Ovary (tissue), 7 donors: ENCODE measurements at regions not wholly inside any gene's neighbourhood (a gene's known extent, or its start where the extent isn't known, plus 50 kb on each side); places are given as distances from the start of the nearest gene placed in this dataset.

ENCODE experiments used
- DNase-seq, 5 donors: peaks; one replicate each; pipeline ENCODE4 v3.0.0-alpha.2; 2019 to 2020
- H3K27ac ChIP-seq, 2 donors: fragments of 200-600 bp; one replicate each; pipeline versions ENCODE4 v1.5.1 to v1.8.0; 2019 to 2022
- H3K27me3 ChIP-seq: fragments of 200-600 bp; one replicate; pipeline ENCODE4 v1.8.0; 2022
- H3K36me3 ChIP-seq: fragments of 200-600 bp; sonication (generic); one replicate; pipeline ENCODE4 v1.5.1; 2019
- H3K4me1 ChIP-seq: one replicate; pipeline ENCODE4 v1.8.1; 2013; ENCODE audit warnings: mild to moderate bottlenecking, moderate library complexity; ENCODE audit not compliant: insufficient read depth
- H3K4me3 ChIP-seq: fragments of 200-600 bp; sonication (generic); one replicate; pipeline ENCODE4 v1.5.1; 2017
- H3K9me3 ChIP-seq, 2 donors: fragments of 200-600 bp in 1 of 2; sonication (generic) in 1 of 2; one replicate each; pipeline versions ENCODE4 v1.5.1 to v1.8.1; 2013 to 2019; ENCODE audit warnings: mild to moderate bottlenecking in 1 of 2, moderate library complexity in 1 of 2
- CTCF ChIP-seq, 3 donors: fragments of 450-650 bp in 2 of 3; fragments of 200-600 bp in 1 of 3; IDR thresholded peaks; one replicate each; pipeline versions ENCODE4 v1.5.1 to v1.8.0; 2016 to 2022; ENCODE audit warnings: antibody characterized with exemption in 3 of 3, mild to moderate bottlenecking in 1 of 3
- EP300 ChIP-seq: sonication (generic); formaldehyde crosslinking; IDR thresholded peaks from one replicate; pipeline ENCODE4 v1.6.1; 2017; ENCODE audit warnings: antibody characterized with exemption
- POLR2A ChIP-seq: fragments of 450-650 bp; IDR thresholded peaks from one replicate; pipeline ENCODE4 v1.6.1; 2017; ENCODE audit warnings: antibody characterized with exemption, mild to moderate bottlenecking, moderate library complexity
- WGBS, 3 donors: extraction: QIAGEN DNeasy Blood & Tissue Kit in 1 of 3; methylation state at CpG; one replicate each; pipeline versions ENCODE4 v1.1.5 to v1.1.7; 2013 to 2017; 5-methylcytosine and 5-hydroxymethylcytosine counted together
- intact Hi-C, 4 donors: fragments of 100-400 bp; cut with DNase I; formaldehyde crosslinking; loops; one replicate each; pipeline versions ENCODE4 v1.11.0 to v1.15.1; 2022 to 2023
- donor health status: DM: no; HTN: no; CAD: no; lungs with moderate emphysema.
- donor health status: DM: no; HTN: no; CAD: no.
- donor health status: Bipolar disorder and iron deficiency.
- donor health status: DM: no; HTN: no; CAD: no.
- donor health status: DM: yes; HTN: yes; CAD: no.

- H3K27ac ChIP-seq: no peak overlapping the region
- no peaks in the 10 kb centered on the region for H3K4me1 ChIP-seq
- H3K4me3 ChIP-seq: no peak overlapping the region
- no peak for DNase-seq
- H3K36me3 ChIP-seq: no peaks in the 10 kb centered on the region
- WGBS, 3 donors: 93 to 96% (median 94%) methylated on average over 3 of the region's 3 CpGs
- no peaks in the 10 kb centered on the region for H3K27me3 ChIP-seq
- TF ChIP-seq POLR2A (no peak), CTCF (IDR thresholded peaks at IDR 0.05) (no peak), EP300 (no peak)
- no peaks in the 10 kb centered on the region for H3K9me3 ChIP-seq
- intact Hi-C loops: no loop called here
Observed at GRCh38 chr4:107213410-107213809, 177.3 kb upstream of the DKK2 start.

GRCh38 chr4:107212565-107212964, 176.5 kb upstream of the DKK2 start:
- H3K4me3 ChIP-seq: no peak overlapping the region
- no peak overlapping the region for H3K27ac ChIP-seq
- H3K9me3 ChIP-seq: no peaks in the 10 kb centered on the region
- H3K27me3 ChIP-seq: no peaks in the 10 kb centered on the region
- intact Hi-C loops: no loop called here
- TF ChIP-seq POLR2A: no peak
- no peaks in the 10 kb centered on the region for H3K36me3 ChIP-seq
- DNase-seq: no peak
- H3K4me1 ChIP-seq: no peaks in the 10 kb centered on the region
- WGBS, 3 donors: 92 to 94% (median 93%) methylated on average over 2 of the region's 2 CpGs

GRCh38 chr4:107210450-107211239, 174.5 kb upstream of the DKK2 start:
- intact Hi-C loops: no loop called here
- TF ChIP-seq CTCF (IDR thresholded peaks at IDR 0.05) (no peak), EP300 (no peak)
- no peak for DNase-seq
- H3K27me3 ChIP-seq: no peaks in the 10 kb centered on the region
- no peak overlapping the region for H3K27ac ChIP-seq
- H3K9me3 ChIP-seq: no peaks in the 10 kb centered on the region
- WGBS, 3 donors: 79 to 91% (median 86%) methylated on average over 13 of the region's 13 CpGs
- no peak overlapping the region for H3K4me3 ChIP-seq
- no peaks in the 10 kb centered on the region for H3K4me1 ChIP-seq
- no peaks in the 10 kb centered on the region for H3K36me3 ChIP-seq

- no peaks in the 10 kb centered on the region for H3K27me3 ChIP-seq
- H3K4me3 ChIP-seq: no peak overlapping the region
- H3K27ac ChIP-seq: no peak overlapping the region
- no peak for DNase-seq
- no peaks in the 10 kb centered on the region for H3K36me3 ChIP-seq
- intact Hi-C loops: no loop called here
- H3K4me1 ChIP-seq: no peaks in the 10 kb centered on the region
- no peaks in the 10 kb centered on the region for H3K9me3 ChIP-seq
- WGBS, 3 donors: 94 to 100% (median 97%) methylated on average over 8 of the region's 8 CpGs
- TF ChIP-seq CTCF (IDR thresholded peaks at IDR 0.05): no peak
Observed at GRCh38 chr4:107203733-107204132, 167.6 kb upstream of the DKK2 start.

- H3K27me3 ChIP-seq: no peaks in the 10 kb centered on the region
- TF ChIP-seq CTCF (IDR thresholded peaks at IDR 0.05) (no peak), POLR2A (no peak), EP300 (no peak)
- 35 to 44% (median 38%) methylated on average over 7 of the region's 7 CpGs for WGBS, 3 donors
- H3K27ac ChIP-seq: no peak overlapping the region
- H3K4me3 ChIP-seq: no peak overlapping the region
- H3K36me3 ChIP-seq: no peaks in the 10 kb centered on the region
- H3K4me1 ChIP-seq: no peaks in the 10 kb centered on the region
- intact Hi-C loops: no loop called here
- H3K9me3 ChIP-seq: no peaks in the 10 kb centered on the region
- no peak for DNase-seq
Observed at GRCh38 chr4:107202744-107203143, 166.6 kb upstream of the DKK2 start.
